GM19238 (cell line): ENCODE measurements at regions not wholly inside any gene's neighbourhood (a gene's known extent, or its start where the extent isn't known, plus 50 kb on each side); places are given as distances from the start of the nearest gene placed in this dataset.
"Not testable (repeated sequence)": the region's sequence is repeated elsewhere in the genome, so short reads cannot be mapped to it uniquely, and the experiment has no call there.

Source experiments
- DNase-seq: peaks from one replicate; pipeline ENCODE4 v3.0.0; 2011; ENCODE audit warnings: low spot score; ENCODE audit not compliant: insufficient read length

DNA sequence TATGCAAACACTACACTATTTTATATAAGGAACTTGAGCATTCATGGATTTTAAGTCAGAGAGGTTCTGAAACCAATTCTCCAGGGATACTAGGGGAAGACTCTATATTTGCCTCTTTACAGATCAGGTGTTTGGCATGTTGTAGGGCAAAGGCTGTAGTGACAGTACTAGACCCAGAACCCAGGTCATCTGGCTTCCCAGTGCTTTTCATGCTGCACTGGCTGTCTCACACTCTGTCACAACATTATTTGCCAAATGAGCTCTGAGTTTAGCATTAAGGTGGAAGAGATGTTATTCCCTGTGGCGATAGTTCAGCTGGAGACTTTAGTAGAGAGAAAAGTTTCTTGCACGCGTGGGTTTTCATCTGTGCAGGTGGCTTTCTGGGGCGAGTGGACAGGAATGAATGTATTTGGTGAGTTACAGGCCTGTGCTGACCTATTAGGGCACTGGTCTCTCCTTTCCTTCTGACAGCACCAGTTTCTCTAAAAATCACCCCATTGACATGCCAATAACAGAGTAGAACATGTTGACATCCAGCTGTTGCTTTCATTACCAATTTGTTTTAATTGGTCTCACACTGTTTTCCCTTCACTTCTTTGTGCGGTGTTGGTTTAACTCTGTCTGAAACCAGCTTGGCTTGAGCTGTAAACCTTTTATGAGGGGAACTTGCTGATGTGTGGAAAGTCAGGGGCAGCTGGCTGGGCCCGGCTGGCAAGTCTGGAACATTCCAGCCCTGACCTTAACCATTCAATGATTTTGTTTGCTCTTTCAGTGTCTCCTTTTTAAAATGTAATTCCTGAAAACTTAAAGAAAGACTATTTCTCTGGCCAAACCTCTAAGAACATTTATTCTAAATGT, 643.0 kb upstream of the FAM98A start:
- DNase-seq, result no peak

DNA sequence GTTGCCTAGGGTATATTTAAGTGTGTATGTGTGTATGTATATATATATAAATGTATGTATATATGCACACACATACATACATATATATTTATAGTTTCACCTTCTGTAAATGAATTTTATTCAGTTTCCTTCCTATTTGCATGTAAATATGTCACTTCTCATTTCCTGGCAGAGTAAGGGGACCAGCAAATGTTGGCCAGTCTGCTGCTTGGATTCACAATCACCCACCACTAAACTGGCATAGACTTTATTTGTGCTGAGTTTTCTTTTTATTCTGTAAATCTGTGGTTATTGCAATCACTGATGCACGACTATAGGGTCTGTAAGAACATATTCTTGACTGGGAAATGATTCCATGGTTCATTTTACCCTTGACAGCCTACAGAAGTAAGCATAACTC, 640.4 kb upstream of the FAM98A start:
- no peak for DNase-seq

DNA sequence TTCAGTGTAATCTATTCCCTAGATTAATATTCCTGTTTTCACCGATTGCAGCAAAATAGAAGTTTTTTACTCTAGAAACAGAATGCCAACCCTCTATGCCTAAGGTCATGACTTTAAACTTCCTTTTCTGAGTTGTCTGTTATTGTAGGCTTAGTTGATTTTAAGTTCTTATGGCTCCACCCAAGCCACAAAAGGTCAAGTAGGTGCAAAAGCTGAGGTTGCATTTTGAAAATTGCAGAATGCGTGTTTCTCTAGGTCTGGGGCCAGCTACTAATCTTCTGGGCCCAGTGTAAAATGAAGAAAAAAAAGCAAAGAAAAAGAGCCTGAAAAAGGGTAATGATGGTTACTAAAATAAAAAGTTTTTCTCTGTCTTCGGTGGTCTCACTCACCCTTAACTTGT, 635.7 kb upstream of the FAM98A start:
- no peak for DNase-seq

DNA sequence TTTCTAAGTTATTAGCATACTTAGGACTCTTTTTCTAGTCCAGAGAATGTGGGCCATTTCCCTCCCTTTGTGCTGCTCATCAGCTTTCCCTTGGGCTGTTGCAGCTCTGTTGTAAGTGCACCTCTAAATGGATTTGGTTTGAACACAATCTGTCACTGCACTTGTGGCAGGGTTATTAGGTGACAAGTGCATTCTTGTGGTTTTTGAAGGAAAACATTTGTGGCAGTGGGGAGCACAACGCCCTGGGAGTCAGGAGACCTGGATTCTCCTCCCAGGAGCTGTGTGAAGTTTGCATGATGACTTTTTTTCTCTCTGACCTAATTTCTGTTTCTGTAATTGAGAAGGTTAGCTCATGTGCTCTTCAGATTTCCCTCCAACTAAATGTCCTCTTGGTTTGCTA, 630.9 kb upstream of the FAM98A start:
- no peak for DNase-seq

DNA sequence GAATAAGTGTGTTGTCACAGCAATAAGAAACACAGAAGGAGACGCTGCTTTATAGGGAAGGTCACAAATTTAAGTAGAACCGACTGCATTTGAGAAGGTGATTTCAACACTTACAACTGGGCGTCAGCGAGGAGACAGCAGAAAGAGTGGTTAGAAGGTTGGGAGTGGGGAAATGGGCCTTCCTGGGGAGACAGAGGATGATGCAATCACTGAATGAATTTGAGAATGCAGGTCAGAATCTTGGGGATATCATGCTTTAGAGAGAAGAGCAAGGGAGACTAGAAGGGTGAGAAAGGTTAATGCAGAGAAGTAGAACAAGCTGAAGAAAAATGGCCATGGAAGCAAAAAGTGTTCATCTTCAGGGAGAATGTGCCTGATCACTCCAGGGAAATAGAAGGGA, 616.1 kb upstream of the FAM98A start:
- no peak for DNase-seq

DNA sequence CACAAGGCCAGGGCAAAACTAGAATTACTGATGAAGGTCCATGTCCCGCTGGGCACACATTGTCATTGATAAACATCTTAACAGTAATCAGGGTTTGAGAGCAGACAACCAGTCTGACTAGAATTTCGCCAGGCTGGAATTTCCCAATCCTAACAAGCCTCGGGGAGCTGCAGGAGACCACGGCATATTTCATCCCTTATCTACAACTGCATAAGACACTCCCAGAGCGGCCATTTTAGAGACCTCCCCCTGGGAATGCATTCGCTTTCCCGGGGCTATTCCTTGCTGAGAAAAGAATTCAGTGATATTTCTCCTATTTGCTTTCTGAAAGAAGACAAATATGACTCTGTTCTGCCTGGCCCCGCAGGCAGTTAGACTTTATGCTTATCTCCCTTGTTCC, 611.3 kb upstream of the FAM98A start:
- DNase-seq, result not testable (repeated sequence)

DNA sequence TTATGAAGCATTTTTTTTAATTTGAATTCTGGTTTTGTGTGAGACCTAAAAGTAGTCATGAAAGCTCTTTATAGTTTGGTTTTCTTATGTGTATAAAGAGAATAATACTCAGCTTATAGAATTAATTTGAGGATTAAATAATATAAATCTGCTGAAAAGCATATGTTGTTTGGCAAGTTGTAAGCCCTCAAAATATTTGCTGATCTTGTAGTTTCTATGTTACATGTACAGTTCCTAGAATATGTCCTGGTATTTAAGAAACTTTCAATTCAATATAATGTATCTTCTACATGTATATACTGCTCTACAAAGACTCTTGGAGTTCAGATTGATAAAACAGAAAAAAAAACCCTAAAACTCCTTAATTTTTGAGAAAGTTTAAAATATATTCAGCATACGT, 605.5 kb upstream of the FAM98A start:
- no peak for DNase-seq

DNA sequence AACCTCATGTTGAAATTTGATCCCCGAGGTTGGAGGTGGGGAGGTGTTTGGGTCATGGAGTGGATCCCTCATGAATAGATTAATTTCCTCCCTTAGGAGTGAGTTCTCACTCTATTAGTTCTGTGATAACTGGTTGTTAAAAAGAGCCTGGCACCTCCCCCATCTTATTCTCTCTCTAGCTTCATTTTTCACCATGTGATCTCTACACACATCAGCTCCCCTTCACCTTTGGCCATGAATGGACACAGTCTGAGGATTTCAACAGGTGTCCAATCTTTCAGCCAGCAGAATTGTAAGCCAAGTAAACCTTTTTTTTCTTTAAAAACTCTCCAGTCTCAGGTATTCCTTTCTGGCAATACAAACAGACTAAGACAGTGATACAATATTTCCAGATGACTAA, 602.0 kb upstream of the FAM98A start:
- DNase-seq, result no peak

DNA sequence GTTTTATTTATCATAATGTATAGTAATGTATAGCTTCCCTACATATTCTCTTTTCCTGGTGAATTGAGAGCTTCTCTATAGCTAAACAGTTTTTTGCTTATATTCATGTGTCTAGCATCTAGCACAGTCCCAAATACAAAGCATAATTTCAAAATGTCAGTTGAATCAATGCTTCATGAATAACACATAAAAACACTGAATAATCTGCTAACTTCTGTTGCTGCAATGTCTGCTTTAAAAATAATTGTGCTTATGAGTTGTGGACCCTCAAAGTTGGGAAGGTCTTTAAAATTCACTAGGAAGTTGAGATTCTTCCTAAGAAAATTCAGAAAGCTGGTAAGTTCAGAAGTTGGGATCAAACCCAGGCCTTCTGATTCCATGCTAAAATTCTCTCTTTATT, 600.9 kb upstream of the FAM98A start:
- no peak for DNase-seq

DNA sequence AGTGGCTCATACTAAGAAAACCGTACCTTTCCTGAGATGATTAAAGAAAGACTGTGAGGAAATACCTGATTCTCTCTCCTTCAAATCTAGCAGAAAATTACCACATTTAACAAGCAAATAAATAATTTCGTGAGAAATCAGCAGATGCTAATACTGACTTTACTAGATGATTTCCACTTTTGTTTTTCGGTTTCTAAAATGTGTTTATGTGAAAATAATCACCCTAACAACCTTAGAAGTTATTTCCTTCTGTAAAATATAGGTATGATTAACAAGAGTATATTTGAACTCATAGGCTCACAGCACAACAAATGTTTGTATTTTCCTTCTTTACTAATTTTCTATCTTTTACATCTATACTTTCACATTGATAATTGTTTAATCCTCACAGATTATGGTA, 594.1 kb upstream of the FAM98A start:
- no peak for DNase-seq

DNA sequence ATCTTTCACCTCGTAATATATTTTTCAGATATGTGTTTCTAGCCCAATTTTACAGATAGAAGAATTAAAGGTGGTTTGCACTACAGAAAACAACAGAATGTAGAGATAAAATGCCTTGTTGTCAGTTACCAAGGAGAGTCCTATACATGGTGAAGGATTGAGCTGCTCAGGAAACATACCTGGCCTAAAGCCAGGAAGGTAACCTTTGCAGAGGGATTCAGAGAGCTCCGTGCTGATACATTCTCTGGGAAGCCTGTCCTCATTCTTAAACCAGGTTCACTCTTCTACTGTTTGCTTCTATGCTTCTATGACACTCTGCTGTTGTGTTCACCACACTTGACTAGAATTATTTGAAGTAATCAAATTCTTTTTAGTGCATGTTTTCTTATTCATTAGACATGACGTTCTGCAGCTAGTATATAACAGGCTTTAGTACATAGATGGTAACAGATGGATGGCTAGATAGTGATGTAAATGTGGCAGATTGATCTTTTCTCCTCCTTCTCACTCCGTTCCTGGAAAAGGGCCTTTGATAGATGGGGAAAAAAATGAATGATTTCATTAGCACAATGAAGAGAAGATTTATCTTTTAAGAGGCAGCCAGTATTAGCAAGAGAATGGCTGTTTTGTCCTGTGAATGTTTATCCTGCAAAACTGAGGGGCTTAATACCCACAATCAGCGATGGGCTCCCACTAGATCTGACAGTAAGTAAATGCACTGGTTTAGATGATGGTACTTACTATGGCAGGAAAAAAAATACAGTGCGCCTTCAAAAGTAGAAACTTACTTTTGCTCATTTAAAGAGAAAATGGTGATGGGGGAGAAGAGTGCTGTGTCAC, 589.6 kb upstream of the FAM98A start:
- DNase-seq, result no peak

DNA sequence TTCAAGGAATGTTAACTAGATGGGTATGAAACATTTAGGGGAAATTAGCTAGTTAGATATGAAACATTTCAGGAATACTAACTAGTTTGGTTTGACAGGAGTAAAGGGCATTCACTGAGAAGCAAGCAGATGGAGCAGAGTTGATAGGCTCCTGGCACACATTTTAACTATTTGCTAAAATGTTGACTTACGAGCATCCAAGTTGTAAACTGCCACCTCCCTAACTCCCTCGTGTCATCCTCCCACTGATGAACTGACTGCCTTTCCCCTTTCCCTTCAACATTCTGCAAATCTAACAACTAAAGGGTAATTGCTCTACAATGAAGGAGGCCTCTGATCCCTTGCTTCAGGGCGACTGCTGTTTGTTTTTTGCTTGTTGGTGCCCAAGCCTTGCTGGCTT, 580.4 kb upstream of the FAM98A start:
- no peak for DNase-seq

DNA sequence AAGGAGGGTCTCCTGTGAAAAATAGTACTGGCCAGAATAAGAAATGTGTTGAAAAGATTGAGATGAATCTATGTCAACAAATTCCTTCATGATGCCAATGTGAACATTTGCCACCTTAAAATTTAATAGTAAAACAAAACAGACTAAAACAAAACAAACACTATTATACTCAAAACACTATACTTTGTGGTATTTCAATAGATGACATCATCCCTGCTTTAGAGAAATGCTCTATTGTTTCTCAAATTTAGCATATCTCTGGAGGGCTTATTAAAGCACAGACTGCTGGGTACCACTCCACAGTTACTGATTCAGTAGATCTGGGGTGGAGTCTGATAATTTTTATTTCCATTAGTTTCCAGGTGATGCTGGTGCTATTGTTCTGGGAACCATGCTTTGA, 579.4 kb upstream of the FAM98A start:
- no peak for DNase-seq

DNA sequence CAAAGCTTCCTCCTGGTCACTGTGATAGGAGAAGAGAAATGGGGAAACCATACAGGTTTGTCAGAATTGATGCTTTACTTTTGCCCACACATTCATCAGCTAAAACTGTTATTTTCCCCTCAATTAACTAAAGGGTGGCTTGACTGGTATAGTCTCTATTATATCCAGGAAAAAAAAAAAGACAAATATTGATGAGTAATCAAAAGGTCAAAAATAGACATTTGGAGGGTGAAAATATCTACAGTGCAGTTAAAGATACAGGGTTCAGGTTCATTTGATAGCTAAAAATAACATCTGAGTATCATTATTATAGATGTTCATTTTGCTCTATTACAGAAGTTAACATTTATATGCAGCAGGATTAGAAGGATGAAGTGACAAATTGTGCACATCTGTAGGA, 577.6 kb upstream of the FAM98A start:
- no peak for DNase-seq

DNA sequence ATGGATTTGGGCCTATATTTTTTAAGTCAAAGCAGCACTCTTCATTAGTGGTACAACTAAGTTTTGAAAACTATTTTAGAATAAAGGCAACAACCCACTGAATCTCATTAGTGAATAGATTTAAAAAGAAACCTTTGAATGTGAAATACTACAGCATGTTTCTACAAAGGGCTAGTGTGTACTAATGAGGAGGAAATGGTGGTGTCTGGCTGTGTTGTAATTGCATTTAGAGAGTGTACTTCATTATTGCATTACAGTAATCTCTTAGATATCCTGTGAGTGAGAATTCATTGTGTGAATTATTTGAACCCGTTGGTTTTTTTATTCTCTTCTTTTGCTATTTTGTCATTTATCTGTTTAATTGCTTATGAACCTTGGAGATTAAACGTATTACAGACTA, 575.4 kb upstream of the FAM98A start:
- no peak for DNase-seq

DNA sequence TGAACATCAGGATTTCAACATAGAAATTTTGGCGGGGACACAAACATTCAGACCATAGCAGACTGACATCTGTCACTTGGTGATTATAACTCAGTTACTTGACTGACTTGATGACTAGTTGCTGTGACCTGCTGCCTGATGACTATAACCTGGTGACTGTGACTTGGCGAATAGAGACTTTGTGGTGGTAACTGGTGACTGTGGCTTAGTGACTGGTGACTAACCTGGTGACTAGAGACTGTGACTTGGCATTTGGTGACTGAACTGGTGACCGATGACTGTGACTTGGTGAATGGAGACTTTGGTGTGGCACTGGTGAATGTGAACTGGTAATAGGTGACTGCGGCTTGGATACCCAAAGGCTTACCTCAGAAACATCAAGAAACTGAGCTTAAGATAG, 563.1 kb upstream of the FAM98A start:
- no peak for DNase-seq

DNA sequence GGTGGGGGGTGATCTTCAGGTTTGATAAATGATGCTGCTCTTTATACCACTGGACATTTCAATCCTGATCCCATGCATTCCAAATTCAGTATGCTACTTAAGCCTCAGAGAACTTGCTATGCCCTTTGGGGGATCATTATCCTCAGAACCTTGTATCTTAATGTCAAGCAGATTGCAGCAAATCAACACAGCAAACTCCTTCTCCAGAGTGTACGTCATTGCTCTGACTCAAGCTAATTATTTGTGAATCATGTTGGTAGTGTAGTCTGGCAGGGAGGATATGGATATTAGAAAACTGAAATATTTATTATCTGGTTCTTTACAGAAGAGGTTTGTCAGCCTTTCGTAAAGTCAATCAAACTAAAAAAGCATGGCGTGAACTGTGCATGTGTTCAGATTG, 562.5 kb upstream of the FAM98A start:
- DNase-seq, result no peak

DNA sequence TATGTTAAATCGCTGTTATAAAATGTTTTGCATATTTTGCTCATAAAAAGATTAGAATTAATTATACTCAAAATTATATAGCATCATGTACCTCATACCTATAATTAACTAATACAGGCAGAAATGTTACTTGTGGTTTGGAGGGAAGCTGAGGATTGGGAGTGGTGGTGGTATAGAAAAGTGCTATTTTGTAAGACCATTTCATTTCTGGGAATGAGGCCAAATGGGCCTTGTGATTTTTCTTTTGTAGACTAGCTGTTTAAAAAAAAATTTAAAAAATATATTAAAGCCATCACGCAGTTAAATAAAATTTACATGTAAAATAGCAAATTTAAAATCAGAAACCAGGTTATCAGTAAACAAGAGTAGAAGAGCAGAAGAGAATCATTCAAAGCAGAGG, 560.8 kb upstream of the FAM98A start:
- no peak for DNase-seq

DNA sequence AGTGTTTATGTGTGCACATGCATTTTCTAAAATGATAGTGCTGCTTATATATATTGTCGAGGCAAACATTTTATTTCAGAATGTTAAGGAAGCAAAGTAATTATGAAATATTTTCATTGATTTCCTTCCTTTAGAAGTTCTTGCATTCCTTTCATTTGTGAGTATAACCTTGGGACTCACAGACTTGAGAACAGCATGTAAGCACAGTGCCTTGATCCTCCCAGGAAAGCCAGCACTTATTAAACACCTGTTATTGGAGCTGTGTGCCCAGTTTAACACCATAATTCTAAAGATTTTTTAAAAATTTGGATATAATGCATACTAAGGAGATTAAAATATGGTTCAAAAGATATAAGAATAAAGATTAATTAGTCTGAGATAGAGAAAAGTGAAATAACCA, 554.4 kb upstream of the FAM98A start:
- DNase-seq, result no peak

DNA sequence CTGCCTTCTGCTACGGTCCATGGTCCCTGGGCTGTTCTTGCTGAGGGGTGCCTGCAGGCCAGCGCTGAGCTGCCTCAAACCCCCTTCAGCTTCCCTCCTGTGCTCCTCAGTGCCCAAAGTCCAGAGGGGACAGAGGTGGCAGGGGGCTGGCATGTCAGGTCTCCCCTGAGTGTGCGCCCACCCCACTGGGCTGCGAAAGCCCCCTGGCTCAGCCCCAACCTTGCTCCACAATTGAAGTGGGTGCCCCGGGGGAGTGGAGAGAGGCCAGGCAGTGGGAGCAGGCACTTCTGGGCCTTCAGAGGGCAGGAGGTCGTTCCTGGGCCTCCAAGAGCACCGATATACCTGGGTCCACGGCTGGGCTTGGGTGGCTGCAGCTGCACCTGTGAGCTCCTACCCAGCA, 548.7 kb upstream of the FAM98A start:
- DNase-seq, result no peak

DNA sequence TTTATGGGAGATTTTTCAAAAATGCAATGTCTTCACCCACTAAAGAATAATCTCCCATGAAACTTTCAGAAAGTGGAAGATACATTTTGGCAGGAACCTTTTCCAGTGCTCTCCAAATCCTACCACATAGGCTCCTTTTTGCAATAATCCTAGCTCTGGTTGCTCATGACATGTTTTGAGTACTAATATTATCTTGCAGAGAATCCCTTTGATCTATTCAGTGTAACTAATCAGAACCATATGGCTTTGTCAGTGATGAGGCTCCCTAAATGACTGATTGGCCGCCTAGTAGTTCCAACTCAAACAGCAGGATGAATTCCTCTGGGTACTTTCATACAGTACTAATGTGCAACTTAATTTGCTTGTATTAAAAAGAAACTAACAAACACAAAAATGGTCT, 544.0 kb upstream of the FAM98A start:
- DNase-seq, result no peak

DNA sequence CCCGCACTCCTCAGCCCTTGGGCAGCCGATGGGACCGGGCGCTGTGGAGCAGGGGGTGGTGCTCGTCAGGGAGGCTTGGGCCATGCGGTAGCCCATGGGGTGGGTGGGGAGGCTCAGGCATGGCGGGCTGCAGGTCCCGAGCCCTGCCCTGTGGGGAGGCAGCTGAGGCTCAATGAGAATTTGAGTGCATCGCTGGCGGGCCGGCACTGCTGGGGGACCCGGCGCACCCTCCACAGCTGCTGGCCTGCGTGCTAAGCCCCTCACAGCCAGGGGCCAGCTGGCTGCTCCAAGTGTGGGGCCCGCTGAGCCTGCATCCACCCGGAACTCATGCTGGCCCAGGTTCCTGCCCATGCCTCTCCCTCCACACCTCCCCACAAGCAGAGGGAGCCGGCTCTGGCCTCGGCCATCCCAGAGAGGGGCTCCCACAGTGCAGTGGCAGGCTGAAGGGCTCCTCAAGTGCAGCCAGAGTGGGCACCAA, 543.5 kb upstream of the FAM98A start:
- DNase-seq, result not testable (repeated sequence)

DNA sequence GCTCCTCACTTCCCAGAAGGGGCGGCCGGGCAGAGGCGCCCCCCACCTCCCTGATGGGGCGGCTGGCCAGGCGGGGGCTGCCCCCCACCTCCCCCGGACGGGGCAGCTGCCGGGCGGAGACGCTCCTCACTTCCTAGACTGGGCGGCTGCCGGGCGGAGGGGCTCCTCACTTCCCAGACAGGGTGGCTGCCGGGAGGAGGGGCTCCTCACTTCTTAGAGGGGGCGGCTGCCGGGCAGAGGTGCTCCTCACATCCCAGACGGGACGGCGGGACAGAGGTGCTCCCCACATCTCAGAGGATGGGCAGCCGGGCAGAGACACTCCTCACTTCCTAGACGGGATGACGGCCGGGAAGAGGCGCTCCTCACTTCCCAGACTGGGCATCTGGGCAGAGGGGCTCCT, 534.0 kb upstream of the FAM98A start:
- not testable (repeated sequence) for DNase-seq
